ENCODE measurements at regions not wholly inside any gene's neighbourhood (a gene's known extent, or its start where the extent isn't known, plus 50 kb on each side); places are given as distances from the start of the nearest gene placed in this dataset.

GRCh38 chr5:116699332-116699731 is 124.7 kb upstream of the SEMA6A start:
- TF ChIP-seq EZH2 (optimal IDR thresholded peaks at IDR 0.05; ENCODE audit: low read depth, low read length) (no peak), CTCF (IDR thresholded peaks at IDR 0.05; ENCODE audit: low read length) (no peak)
